PC-3 (cell line): ENCODE measurements at regions not wholly inside any gene's neighbourhood (a gene's known extent, or its start where the extent isn't known, plus 50 kb on each side); places are given as distances from the start of the nearest gene placed in this dataset.

ENCODE experiments used
- ATAC-seq: fragments of 200-7000 bp; cut with Tn5 transposase; 2 replicates; pipeline ENCODE4 v1.9.1; 2020; ENCODE audit warnings: mild to moderate bottlenecking, moderate library complexity
- BruUV-seq: library from RNA; stranded (reverse); fragments of 400-500 nt; replicated peaks from 2 replicates; lab custom pipeline; 2021; lab: Mats Ljungman, UMichigan
- CTCF ChIA-PET: fragments of 300-600 bp; sonication (Branson Sonifier 250); formaldehyde crosslinking; loops from one replicate; lab custom pipeline; 2022; ENCODE audit warnings: antibody characterized with exemption; lab: Charles Lee
- POLR2A ChIA-PET: fragments of 300-600 bp; sonication (Branson Sonifier 250); formaldehyde crosslinking; loops from one replicate; lab custom pipeline; 2022; ENCODE audit warnings: antibody characterized with exemption; ENCODE audit not compliant: unreplicated experiment; lab: Charles Lee
- DNase-seq: peaks from one replicate; pipeline ENCODE4 v3.0.0-alpha.2; 2015
- H2AFZ ChIP-seq: fragments of 300-600 bp; sonication (generic); 2 replicates; pipeline ENCODE4 v1.6.0; 2016; ENCODE audit warnings: antibody characterized with exemption, low read length
- H3F3A ChIP-seq: fragments of 300-600 bp; sonication (generic); one replicate; pipeline ENCODE4 v1.6.0; 2017; ENCODE audit warnings: antibody characterized with exemption, low read length, control low read depth, mild to moderate bottlenecking; ENCODE audit not compliant: unreplicated experiment
- H3K27ac ChIP-seq: fragments of 300-600 bp; sonication (generic); 2 replicates; pipeline ENCODE4 v1.5.1; 2016; ENCODE audit warnings: mild to moderate bottlenecking, low read length
- H3K27me3 ChIP-seq: fragments of 300-600 bp; sonication (generic); 2 replicates; pipeline ENCODE4 v1.6.1; 2016; ENCODE audit warnings: low read length, mixed read lengths
- H3K36me3 ChIP-seq: fragments of 300-600 bp; sonication (generic); 2 replicates; pipeline ENCODE4 v1.6.1; 2016; ENCODE audit warnings: low read depth, mixed run types, low read length, mixed read lengths
- H3K4me1 ChIP-seq: fragments of 300-600 bp; sonication (generic); 2 replicates; pipeline ENCODE4 v1.5.1; 2016; ENCODE audit warnings: low read length; ENCODE audit not compliant: insufficient read depth
- H3K4me2 ChIP-seq: fragments of 300-600 bp; sonication (generic); 2 replicates; pipeline ENCODE4 v1.6.0; 2016; ENCODE audit warnings: low read length
- H3K4me3 ChIP-seq: fragments of 300-600 bp; sonication (generic); 2 replicates; pipeline ENCODE4 v1.5.1; 2016; ENCODE audit warnings: mild to moderate bottlenecking, low read length, mixed read lengths
- H3K79me2 ChIP-seq: fragments of 300-600 bp; sonication (generic); 2 replicates; pipeline ENCODE4 v1.6.1; 2017; ENCODE audit warnings: low read length, mixed read lengths
- H3K9ac ChIP-seq: fragments of 300-600 bp; sonication (generic); 2 replicates; pipeline ENCODE4 v1.6.0; 2016; ENCODE audit warnings: mild to moderate bottlenecking, low read length
- H3K9me2 ChIP-seq: fragments of 300-600 bp; sonication (generic); replicated peaks from 2 replicates; pipeline ENCODE4 v1.6.1; 2016; ENCODE audit warnings: mixed run types, low read length, mixed read lengths
- H3K9me3 ChIP-seq: fragments of 300-600 bp; sonication (generic); 2 replicates; pipeline ENCODE4 v1.6.1; 2016; ENCODE audit warnings: low read length, mixed read lengths
- H4K20me1 ChIP-seq: fragments of 300-600 bp; sonication (generic); 2 replicates; pipeline ENCODE4 v1.6.1; 2016; ENCODE audit warnings: low read length, mixed read lengths
- EZH2 ChIP-seq: fragments of 300-600 bp; sonication (generic); IDR thresholded peaks from one replicate; pipeline ENCODE4 v1.6.1; 2017; ENCODE audit warnings: antibody characterized with exemption, mild to moderate bottlenecking, low read length; ENCODE audit not compliant: unreplicated experiment
- EZH2phosphoT487 ChIP-seq: fragments of 300-600 bp; sonication (generic); IDR thresholded peaks from 2 replicates; pipeline ENCODE4 v1.6.1; 2018; ENCODE audit warnings: mild to moderate bottlenecking, antibody characterized with exemption, low read length, borderline replicate concordance
- intact Hi-C: fragments of 100-400 bp; cut with micrococcal nuclease; formaldehyde crosslinking; loops from 2 replicates; pipeline ENCODE4 v1.9.0; 2023
- TF ChIP-seq, protein P1 (sequence below): fragments of 300-600 bp; sonication (generic); conservative IDR thresholded peaks from 2 replicates; pipeline ENCODE4 v1.5.1; 2017; ENCODE audit warnings: antibody characterized with exemption, low read depth, mild to moderate bottlenecking, low read length

DNA sequence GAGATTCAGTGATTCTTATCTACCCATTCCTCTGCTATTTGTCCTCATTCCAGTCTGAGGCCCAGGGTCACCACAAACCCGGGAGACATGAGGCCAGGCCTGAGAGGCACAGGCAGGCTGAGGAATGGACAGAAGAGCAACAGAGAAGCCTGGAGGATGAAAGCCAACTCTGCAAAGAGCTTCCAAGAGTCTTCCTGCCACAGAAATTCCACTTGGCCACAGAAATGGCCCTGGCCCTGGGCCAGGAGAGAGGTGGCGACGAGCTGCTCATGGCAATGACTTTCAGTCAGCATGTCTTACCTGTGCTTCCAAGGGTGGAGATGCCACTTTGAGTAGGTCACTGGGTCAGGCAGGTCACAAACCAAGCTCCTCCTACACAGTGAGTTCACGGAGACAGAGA lies 155.3 kb upstream of the PKDCC start:
- Histone ChIP-seq H3K27ac (no peak overlapping the region), H3F3A (no peaks in the 10 kb centered on the region), H3K36me3 (no peaks in the 10 kb centered on the region), H3K9me2 (no peaks in the 10 kb centered on the region), H3K79me2 (no peaks in the 10 kb centered on the region), H3K9ac (no peak overlapping the region), H2AFZ (no peak overlapping the region), H4K20me1 (no peaks in the 10 kb centered on the region), H3K4me1 (no peaks in the 10 kb centered on the region), H3K4me3 (no peak overlapping the region), H3K4me2 (no peak overlapping the region), H3K9me3 (no peaks in the 10 kb centered on the region), H3K27me3 (peaks cover 16% of the 10 kb centered on the region)
- TF ChIP-seq EZH2phosphoT487 (no peak), EZH2 (no peak)
- TF ChIP-seq, protein P1, sequence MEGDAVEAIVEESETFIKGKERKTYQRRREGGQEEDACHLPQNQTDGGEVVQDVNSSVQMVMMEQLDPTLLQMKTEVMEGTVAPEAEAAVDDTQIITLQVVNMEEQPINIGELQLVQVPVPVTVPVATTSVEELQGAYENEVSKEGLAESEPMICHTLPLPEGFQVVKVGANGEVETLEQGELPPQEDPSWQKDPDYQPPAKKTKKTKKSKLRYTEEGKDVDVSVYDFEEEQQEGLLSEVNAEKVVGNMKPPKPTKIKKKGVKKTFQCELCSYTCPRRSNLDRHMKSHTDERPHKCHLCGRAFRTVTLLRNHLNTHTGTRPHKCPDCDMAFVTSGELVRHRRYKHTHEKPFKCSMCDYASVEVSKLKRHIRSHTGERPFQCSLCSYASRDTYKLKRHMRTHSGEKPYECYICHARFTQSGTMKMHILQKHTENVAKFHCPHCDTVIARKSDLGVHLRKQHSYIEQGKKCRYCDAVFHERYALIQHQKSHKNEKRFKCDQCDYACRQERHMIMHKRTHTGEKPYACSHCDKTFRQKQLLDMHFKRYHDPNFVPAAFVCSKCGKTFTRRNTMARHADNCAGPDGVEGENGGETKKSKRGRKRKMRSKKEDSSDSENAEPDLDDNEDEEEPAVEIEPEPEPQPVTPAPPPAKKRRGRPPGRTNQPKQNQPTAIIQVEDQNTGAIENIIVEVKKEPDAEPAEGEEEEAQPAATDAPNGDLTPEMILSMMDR: no peak
- no TSS peak for BruUV-seq
- DNase-seq (no peak), ATAC-seq (no peak)
- POLR2A ChIA-PET: no interaction called here
- intact Hi-C loops: no loop called here
- CTCF ChIA-PET: no interaction called here

DNA sequence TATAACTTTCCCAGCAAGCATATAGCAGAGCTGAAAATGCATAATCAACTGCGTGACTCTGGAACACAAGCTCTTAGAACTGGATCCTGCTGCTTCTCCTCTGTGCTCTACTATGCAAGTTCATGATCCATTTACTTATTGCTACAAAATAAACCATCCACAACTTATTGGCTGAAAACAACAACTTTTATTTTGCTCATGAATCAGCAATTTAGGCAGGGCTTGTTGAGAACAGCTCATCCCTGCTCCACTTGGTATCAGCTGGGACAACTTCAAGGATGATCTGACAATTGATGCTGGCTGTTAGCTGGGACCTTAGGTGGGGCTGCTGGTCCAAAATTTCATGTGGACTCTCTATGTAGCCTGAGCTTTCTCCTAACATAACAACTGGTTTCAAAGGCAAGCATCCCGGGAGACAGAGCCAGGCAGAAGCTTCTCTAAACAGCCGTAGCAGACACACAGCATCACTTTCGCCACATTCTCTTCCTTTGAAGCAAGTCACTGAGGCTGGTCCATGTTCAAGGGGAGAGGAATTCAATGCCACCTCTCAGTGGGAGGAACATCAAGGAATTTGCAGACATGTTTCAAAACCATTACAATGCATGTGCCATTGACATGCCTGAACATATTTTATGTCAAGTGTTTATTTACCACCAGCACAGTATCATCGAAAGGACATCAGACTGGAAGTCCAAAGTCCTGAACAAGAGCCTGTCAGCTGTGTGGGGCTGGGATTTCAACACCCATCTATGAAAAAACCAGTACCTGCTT lies 153.1 kb upstream of the PKDCC start:
- CTCF ChIA-PET: interaction anchor here (0.7 kb wide), 1 partner anchor 123 kb away, joined by 5 read pairs; no protein-coding TSS in a partner anchor
- Histone ChIP-seq H3K9ac (no peak overlapping the region), H3K4me1 (no peaks in the 10 kb centered on the region), H3F3A (no peaks in the 10 kb centered on the region), H4K20me1 (no peaks in the 10 kb centered on the region), H3K9me2 (no peaks in the 10 kb centered on the region), H3K4me3 (no peak overlapping the region), H3K27ac (no peak overlapping the region), H3K4me2 (no peak overlapping the region), H3K9me3 (no peaks in the 10 kb centered on the region), H2AFZ (no peak overlapping the region), H3K79me2 (no peaks in the 10 kb centered on the region), H3K36me3 (no peaks in the 10 kb centered on the region), H3K27me3 (peaks cover 16% of the 10 kb centered on the region)
- TF ChIP-seq EZH2: no peak
- TF ChIP-seq EZH2phosphoT487: no peak
- intact Hi-C loops: no loop called here
- ATAC-seq: no peak
- DNase-seq: no peak
- POLR2A ChIA-PET: no interaction called here
- BruUV-seq: no TSS peak

DNA sequence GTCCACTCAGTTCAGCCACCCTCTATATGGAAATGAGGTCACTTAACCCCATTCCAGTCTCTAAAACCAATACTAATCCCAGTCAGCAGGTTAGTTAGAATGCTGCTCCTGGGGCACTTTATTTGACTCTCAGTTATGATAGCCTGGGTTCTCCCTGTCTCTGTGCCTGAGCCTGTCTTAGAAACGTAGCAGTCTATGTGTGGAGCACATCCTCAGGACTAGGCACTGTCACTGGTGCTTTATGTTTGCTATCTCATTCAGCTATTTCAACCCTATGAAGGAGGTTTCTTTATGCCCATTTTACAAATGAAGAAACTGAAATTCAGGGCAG lies 152.5 kb upstream of the PKDCC start:
- POLR2A ChIA-PET: no interaction called here
- Histone ChIP-seq H3K9me3 (no peaks in the 10 kb centered on the region), H3F3A (no peaks in the 10 kb centered on the region), H3K27ac (no peak overlapping the region), H3K36me3 (no peaks in the 10 kb centered on the region), H2AFZ (no peak overlapping the region), H3K27me3 (peaks cover 10% of the 10 kb centered on the region), H3K4me1 (no peaks in the 10 kb centered on the region), H3K4me3 (no peak overlapping the region), H3K9ac (no peak overlapping the region), H4K20me1 (no peaks in the 10 kb centered on the region), H3K9me2 (no peaks in the 10 kb centered on the region), H3K4me2 (no peak overlapping the region), H3K79me2 (no peaks in the 10 kb centered on the region)
- no peak for ATAC-seq
- TF ChIP-seq, protein P1: no peak
- TF ChIP-seq EZH2phosphoT487: no peak
- TF ChIP-seq EZH2: no peak
- intact Hi-C loops: no loop called here
- DNase-seq: no peak
- CTCF ChIA-PET: interaction anchor here (0.7 kb wide), 1 partner anchor 122 kb away, joined by 5 read pairs; no protein-coding TSS in a partner anchor
- BruUV-seq: no TSS peak
